HepG2 (cell line): ENCODE measurements at regions not wholly inside any gene's neighbourhood (a gene's known extent, or its start where the extent isn't known, plus 50 kb on each side); places are given as distances from the start of the nearest gene placed in this dataset.

Source experiments
- ATAC-seq: fragments of 200-7000 bp; cut with Tn5 transposase; 3 replicates; pipeline ENCODE4 v1.9.1; 2020; ENCODE audit warnings: mild to moderate bottlenecking, moderate library complexity
- BruUV-seq: library from RNA; stranded (reverse); fragments of 400-500 nt; replicated peaks from 2 replicates; lab custom pipeline; 2021; lab: Mats Ljungman, UMichigan
- CTCF ChIA-PET: fragments of 300-600 bp; formaldehyde crosslinking; extraction: SDS; loops from one replicate; lab custom pipeline; 2021; ENCODE audit warnings: low total read pairs, inconsistent platforms, low intra/inter-chr PET ratio; lab: Yijun Ruan, JAX
- POLR2A ChIA-PET: fragments of 350-600 bp; sonication (Branson Sonifier 250); formaldehyde crosslinking; loops from one replicate; lab custom pipeline; 2020; ENCODE audit warnings: antibody characterized with exemption, inconsistent platforms; lab: Yijun Ruan, JAX
- DNase-seq: peaks from one replicate; pipeline ENCODE4 v3.0.0-alpha.2; 2015; ENCODE audit warnings: low spot score
- FAIRE-seq: peaks from 3 replicates; lab custom pipeline; 2011; peaks lifted over from hg19 to GRCh38; lab: Jason Lieb, UNC
- H2AFZ ChIP-seq: one replicate; pipeline ENCODE4 v1.6.1; 2011; ENCODE audit warnings: low read length, inconsistent platforms
- H3K27ac ChIP-seq: fragments of 300-600 bp; 3 replicates; pipeline ENCODE4 v1.8.0; 2011; ENCODE audit warnings: mixed run types, mild to moderate bottlenecking, mixed read lengths, low read length, inconsistent platforms; ENCODE audit not compliant: insufficient read depth; ENCODE audit errors: extremely low read length
- H3K27me3 ChIP-seq, 2 experiments: fragments of 200-600 bp in 1 of 2; 2 replicates in 1 of 2; 3 replicates in 1 of 2; pipeline versions ENCODE4 v1.6.0 to v1.8.0; 2011; ENCODE audit warnings: low read length in 2 of 2, mild to moderate bottlenecking in 2 of 2, moderate library complexity in 2 of 2, inconsistent platforms in 1 of 2; ENCODE audit not compliant: insufficient read depth in 2 of 2, control insufficient read depth in 1 of 2
- H3K36me3 ChIP-seq, 2 experiments: fragments of 200-600 bp in 1 of 2; replicated peaks in 1 of 2; 2 replicates in 1 of 2; 3 replicates in 1 of 2; pipeline versions ENCODE4 v1.5.1 to v1.8.0; 2011; ENCODE audit warnings: low read length in 2 of 2, inconsistent platforms in 1 of 2; ENCODE audit not compliant: insufficient read depth in 2 of 2, control insufficient read depth in 1 of 2
- H3K4me1 ChIP-seq: 2 replicates; pipeline ENCODE4 v1.5.1; 2012; ENCODE audit warnings: low read length, inconsistent platforms; ENCODE audit not compliant: insufficient read depth
- H3K4me2 ChIP-seq: 2 replicates; pipeline ENCODE4 v1.6.0; 2011; ENCODE audit warnings: low read depth, low read length, inconsistent platforms
- H3K4me3 ChIP-seq, 3 experiments: fragments of 200-600 bp in 1 of 3; sonication (generic), shearing (Covaris generic) in 1 of 3; replicated peaks in 1 of 3; 2 replicates each; pipeline ENCODE4 v1.5.1; 2011 to 2016; ENCODE audit warnings: low read length in 3 of 3, inconsistent platforms in 2 of 3, low read depth in 2 of 3, mild to moderate bottlenecking in 2 of 3, control low read depth in 1 of 3, mixed read lengths in 1 of 3; ENCODE audit not compliant: insufficient read depth in 1 of 3
- H3K79me2 ChIP-seq: one replicate; pipeline ENCODE4 v1.6.1; 2011; ENCODE audit warnings: low read length, inconsistent platforms; ENCODE audit not compliant: insufficient read depth
- H3K9ac ChIP-seq: 2 replicates; pipeline ENCODE4 v1.6.0; 2011; ENCODE audit warnings: mild to moderate bottlenecking, low read depth, low read length, inconsistent platforms; ENCODE audit not compliant: insufficient read depth
- H3K9me3 ChIP-seq: 2 replicates; pipeline ENCODE4 v1.5.1; 2012; ENCODE audit warnings: mild to moderate bottlenecking, low read length
- H4K20me1 ChIP-seq: 2 replicates; pipeline ENCODE4 v1.6.0; 2011; ENCODE audit warnings: inconsistent platforms, mild to moderate bottlenecking, low read length, moderate library complexity; ENCODE audit not compliant: insufficient read depth
- RARG ChIP-seq: sonication (generic); formaldehyde crosslinking; IDR thresholded peaks from 2 replicates; pipeline ENCODE4 v1.4.0; 2020; ENCODE audit warnings: low read depth, mild to moderate bottlenecking, missing genetic modification reagents
- ZBTB3 ChIP-seq: sonication (generic); formaldehyde crosslinking; IDR thresholded peaks from 2 replicates; pipeline ENCODE4 v1.4.0; 2020; ENCODE audit warnings: low read depth, mild to moderate bottlenecking, moderate library complexity, missing genetic modification reagents, borderline replicate concordance
- ZNF337 ChIP-seq: sonication (generic); formaldehyde crosslinking; IDR thresholded peaks from 2 replicates; pipeline ENCODE4 v1.5.1; 2020; ENCODE audit warnings: missing genetic modification reagents, low read depth, mild to moderate bottlenecking, borderline replicate concordance
- ZNF616 ChIP-seq: sonication (generic); formaldehyde crosslinking; IDR thresholded peaks from 2 replicates; pipeline ENCODE4 v1.5.0; 2020; ENCODE audit warnings: low read depth, mild to moderate bottlenecking, missing genetic modification reagents
- ZNF83 ChIP-seq: sonication (generic); formaldehyde crosslinking; IDR thresholded peaks from 2 replicates; pipeline ENCODE4 v1.4.0; 2020; ENCODE audit warnings: missing genetic modification reagents, mild to moderate bottlenecking, borderline replicate concordance
- WGBS: methylation state at CpG from one replicate; pipeline ENCODE4 v1.1.6; 2017; ENCODE audit warnings: low lambda C conversion rate; 5-methylcytosine and 5-hydroxymethylcytosine counted together
- in situ Hi-C: cut with HindIII; loops from 2 replicates; pipeline ENCODE4 v1.10.0; 2017; ENCODE audit warnings: low pct_unique_long_range_greater_than_20kb; ENCODE audit not compliant: extremely low pct_ligation_motif_present
- intact Hi-C: fragments of 100-400 bp; cut with micrococcal nuclease; formaldehyde crosslinking; loops from one replicate; pipeline ENCODE4 v1.10.0; 2022; ENCODE audit not compliant: unreplicated experiment
- TF ChIP-seq, protein P1 (sequence below): sonication (generic); formaldehyde crosslinking; IDR thresholded peaks from 2 replicates; pipeline ENCODE4 v1.5.0; 2020; ENCODE audit warnings: missing genetic modification reagents, mild to moderate bottlenecking, borderline replicate concordance
- TF ChIP-seq, protein P2 (sequence below): sonication (generic); formaldehyde crosslinking; IDR thresholded peaks from 2 replicates; pipeline ENCODE4 v1.5.0; 2020; ENCODE audit warnings: missing genetic modification reagents, mild to moderate bottlenecking, borderline replicate concordance
- TF ChIP-seq, protein P3 (sequence below): IDR thresholded peaks from 2 replicates; pipeline ENCODE4 v1.6.1; 2016; ENCODE audit warnings: missing compliant biosample characterization, missing genetic modification reagents, borderline replicate concordance
- TF ChIP-seq, protein P4 (sequence below): sonication (generic); formaldehyde crosslinking; conservative IDR thresholded peaks from 2 replicates; pipeline ENCODE4 v1.4.0; 2020; ENCODE audit warnings: missing genetic modification reagents
- TF ChIP-seq, protein P5 (sequence below): sonication (generic); formaldehyde crosslinking; IDR thresholded peaks from 2 replicates; pipeline ENCODE4 v1.8.1; 2022; ENCODE audit warnings: mild to moderate bottlenecking, missing genetic modification reagents

DNA sequence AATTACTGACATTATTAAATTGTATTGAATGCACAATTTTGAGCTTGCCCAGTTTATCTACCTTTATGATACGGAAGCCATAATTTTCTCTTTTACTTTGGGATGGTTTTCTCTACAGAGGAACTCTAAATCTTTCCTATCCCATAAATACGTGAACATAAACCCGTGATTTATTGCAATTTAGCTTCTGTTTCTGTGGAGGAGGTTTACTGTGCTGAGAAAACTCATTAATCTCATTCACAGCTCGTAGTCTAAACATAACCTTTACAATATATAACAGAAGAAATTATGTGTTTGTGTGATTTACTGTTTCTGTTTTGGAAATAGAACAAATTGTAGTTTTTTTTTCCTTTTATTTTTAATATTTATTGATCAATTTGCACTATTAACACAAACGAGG is 207.1 kb upstream of the PCDH9 start:
- H3K9ac ChIP-seq = no peak overlapping the region
- no peaks in the 10 kb centered on the region for H4K20me1 ChIP-seq
- intact Hi-C loops = no loop called here
- ChIA-PET POLR2A (no interaction called here), CTCF (no interaction called here)
- no TSS peak for BruUV-seq
- TF ChIP-seq, protein P1, sequence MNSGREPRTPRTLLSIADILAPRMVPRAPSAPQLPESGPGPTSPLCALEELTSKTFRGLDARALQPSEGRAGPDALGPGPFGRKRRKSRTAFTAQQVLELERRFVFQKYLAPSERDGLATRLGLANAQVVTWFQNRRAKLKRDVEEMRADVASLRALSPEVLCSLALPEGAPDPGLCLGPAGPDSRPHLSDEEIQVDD (CRISPR knock-in tag) = no peak
- TF ChIP-seq, protein P2, sequence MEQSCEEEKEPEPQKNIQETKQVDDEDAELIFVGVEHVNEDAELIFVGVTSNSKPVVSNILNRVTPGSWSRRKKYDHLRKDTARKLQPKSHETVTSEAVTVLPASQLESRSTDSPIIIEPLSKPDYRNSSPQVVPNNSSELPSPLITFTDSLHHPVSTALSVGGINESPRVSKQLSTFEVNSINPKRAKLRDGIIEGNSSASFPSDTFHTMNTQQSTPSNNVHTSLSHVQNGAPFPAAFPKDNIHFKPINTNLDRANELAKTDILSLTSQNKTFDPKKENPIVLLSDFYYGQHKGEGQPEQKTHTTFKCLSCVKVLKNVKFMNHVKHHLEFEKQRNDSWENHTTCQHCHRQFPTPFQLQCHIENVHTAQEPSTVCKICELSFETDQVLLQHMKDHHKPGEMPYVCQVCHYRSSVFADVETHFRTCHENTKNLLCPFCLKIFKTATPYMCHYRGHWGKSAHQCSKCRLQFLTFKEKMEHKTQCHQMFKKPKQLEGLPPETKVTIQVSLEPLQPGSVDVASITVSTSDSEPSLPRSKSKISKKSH = no peak
- no peaks in the 10 kb centered on the region for H3K79me2 ChIP-seq
- H3K9me3 ChIP-seq = no peaks in the 10 kb centered on the region
- 1% methylated on average over 5 of the region's 5 CpGs for WGBS
- FAIRE-seq (no peak), DNase-seq (no peak), ATAC-seq (no peak)
- no peak overlapping the region for H3K4me2 ChIP-seq
- no peaks in the 10 kb centered on the region for H3K36me3 ChIP-seq
- no peak overlapping the region for H2AFZ ChIP-seq
- no peak overlapping the region for H3K27ac ChIP-seq
- H3K4me3 ChIP-seq = no peak overlapping the region
- no peaks in the 10 kb centered on the region for H3K27me3 ChIP-seq
- in situ Hi-C loops = no loop called here
- H3K4me1 ChIP-seq = no peaks in the 10 kb centered on the region

DNA sequence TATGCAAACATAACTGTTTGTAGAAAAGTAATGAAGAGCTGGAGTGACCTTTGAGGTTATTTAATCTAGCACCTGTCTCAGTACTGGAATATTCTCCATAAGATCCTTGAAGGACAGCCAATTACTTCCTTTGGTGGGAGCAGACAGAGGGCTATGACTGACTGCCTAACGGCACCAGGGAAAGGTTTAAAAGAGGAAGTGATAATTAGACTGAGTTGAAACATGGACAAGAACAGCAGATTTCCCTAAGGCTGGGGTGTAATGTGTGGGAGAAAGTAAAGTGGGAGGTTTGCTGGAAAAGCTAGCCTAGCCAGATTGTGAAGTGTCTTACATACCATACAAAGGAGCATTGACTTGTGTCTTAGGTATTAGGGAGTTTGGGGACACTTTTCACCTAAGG is 191.3 kb upstream of the PCDH9 start:
- BruUV-seq = no TSS peak
- H3K9me3 ChIP-seq = no peaks in the 10 kb centered on the region
- H2AFZ ChIP-seq = no peak overlapping the region
- no peak overlapping the region for H3K4me2 ChIP-seq
- no peak for FAIRE-seq
- no peak overlapping the region for H3K9ac ChIP-seq
- no peak for ATAC-seq
- H4K20me1 ChIP-seq = no peaks in the 10 kb centered on the region
- ChIA-PET CTCF (no interaction called here), POLR2A (no interaction called here)
- in situ Hi-C loops (no loop called here), intact Hi-C loops (no loop called here)
- H3K27me3 ChIP-seq = no peaks in the 10 kb centered on the region
- no peaks in the 10 kb centered on the region for H3K79me2 ChIP-seq
- no peaks in the 10 kb centered on the region for H3K36me3 ChIP-seq
- no peaks in the 10 kb centered on the region for H3K4me1 ChIP-seq
- WGBS = 0% methylated on average over 1 of the region's 1 CpG
- DNase-seq = no peak
- H3K27ac ChIP-seq = no peak overlapping the region
- H3K4me3 ChIP-seq = no peak overlapping the region
- no peak for TF ChIP-seq ZNF616
- no peak for TF ChIP-seq ZNF337 (CRISPR knock-in tag)
- TF ChIP-seq ZNF83 (CRISPR knock-in tag) = no peak
- TF ChIP-seq, protein P1 (CRISPR knock-in tag) = no peak
- TF ChIP-seq, protein P3, sequence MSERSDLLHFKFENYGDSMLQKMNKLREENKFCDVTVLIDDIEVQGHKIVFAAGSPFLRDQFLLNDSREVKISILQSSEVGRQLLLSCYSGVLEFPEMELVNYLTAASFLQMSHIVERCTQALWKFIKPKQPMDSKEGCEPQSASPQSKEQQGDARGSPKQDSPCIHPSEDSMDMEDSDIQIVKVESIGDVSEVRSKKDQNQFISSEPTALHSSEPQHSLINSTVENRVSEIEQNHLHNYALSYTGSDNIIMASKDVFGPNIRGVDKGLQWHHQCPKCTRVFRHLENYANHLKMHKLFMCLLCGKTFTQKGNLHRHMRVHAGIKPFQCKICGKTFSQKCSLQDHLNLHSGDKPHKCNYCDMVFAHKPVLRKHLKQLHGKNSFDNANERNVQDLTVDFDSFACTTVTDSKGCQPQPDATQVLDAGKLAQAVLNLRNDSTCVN (CRISPR knock-in tag) = no peak
- TF ChIP-seq, protein P4, sequence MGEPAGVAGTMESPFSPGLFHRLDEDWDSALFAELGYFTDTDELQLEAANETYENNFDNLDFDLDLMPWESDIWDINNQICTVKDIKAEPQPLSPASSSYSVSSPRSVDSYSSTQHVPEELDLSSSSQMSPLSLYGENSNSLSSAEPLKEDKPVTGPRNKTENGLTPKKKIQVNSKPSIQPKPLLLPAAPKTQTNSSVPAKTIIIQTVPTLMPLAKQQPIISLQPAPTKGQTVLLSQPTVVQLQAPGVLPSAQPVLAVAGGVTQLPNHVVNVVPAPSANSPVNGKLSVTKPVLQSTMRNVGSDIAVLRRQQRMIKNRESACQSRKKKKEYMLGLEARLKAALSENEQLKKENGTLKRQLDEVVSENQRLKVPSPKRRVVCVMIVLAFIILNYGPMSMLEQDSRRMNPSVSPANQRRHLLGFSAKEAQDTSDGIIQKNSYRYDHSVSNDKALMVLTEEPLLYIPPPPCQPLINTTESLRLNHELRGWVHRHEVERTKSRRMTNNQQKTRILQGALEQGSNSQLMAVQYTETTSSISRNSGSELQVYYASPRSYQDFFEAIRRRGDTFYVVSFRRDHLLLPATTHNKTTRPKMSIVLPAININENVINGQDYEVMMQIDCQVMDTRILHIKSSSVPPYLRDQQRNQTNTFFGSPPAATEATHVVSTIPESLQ (CRISPR knock-in tag) = no peak
- TF ChIP-seq RARG (CRISPR knock-in tag) = no peak
- TF ChIP-seq ZBTB3 = no peak
- TF ChIP-seq, protein P5, sequence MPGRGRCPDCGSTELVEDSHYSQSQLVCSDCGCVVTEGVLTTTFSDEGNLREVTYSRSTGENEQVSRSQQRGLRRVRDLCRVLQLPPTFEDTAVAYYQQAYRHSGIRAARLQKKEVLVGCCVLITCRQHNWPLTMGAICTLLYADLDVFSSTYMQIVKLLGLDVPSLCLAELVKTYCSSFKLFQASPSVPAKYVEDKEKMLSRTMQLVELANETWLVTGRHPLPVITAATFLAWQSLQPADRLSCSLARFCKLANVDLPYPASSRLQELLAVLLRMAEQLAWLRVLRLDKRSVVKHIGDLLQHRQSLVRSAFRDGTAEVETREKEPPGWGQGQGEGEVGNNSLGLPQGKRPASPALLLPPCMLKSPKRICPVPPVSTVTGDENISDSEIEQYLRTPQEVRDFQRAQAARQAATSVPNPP (CRISPR knock-in tag) = no peak
